ENCODE measurements at regions not wholly inside any gene's neighbourhood (a gene's known extent, or its start where the extent isn't known, plus 50 kb on each side); places are given as distances from the start of the nearest gene placed in this dataset.

- no peaks in the 10 kb centered on the region for H3K27me3 ChIP-seq
- no peaks in the 10 kb centered on the region for H3K9me3 ChIP-seq (ENCODE audit: low read depth)
- no peak overlapping the region for H3K4me3 ChIP-seq
- no peak for DNase-seq (ENCODE audit: low spot score)
- no peaks in the 10 kb centered on the region for H4K20me1 ChIP-seq (ENCODE audit: insufficient read depth, poor library complexity, severe bottlenecking)
- no peak overlapping the region for H3K27ac ChIP-seq
- TF ChIP-seq EZH2 (IDR thresholded peaks at IDR 0.05; ENCODE audit: borderline replicate concordance): no peak
- TF ChIP-seq EZH2phosphoT487 (IDR thresholded peaks at IDR 0.05; ENCODE audit: low read depth, severe bottlenecking, unreplicated experiment): no peak
- TF ChIP-seq CTCF (IDR thresholded peaks at IDR 0.05; ENCODE audit: poor library complexity): no peak
- H3K9me2 ChIP-seq (replicated peaks; ENCODE audit: insufficient read depth): no peaks in the 10 kb centered on the region
- H3K4me1 ChIP-seq (ENCODE audit: insufficient read depth): peaks cover 2% of the 10 kb centered on the region
- no peak overlapping the region for H3K4me2 ChIP-seq
- H2AFZ ChIP-seq: no peak overlapping the region
- H3K79me2 ChIP-seq: no peaks in the 10 kb centered on the region
- WGBS (ENCODE audit: low lambda C conversion rate, missing lambda C conversion rate): 92% methylated on average over 7 of the region's 7 CpGs
- H3K36me3 ChIP-seq (replicated peaks; ENCODE audit: insufficient read depth, low read depth): no peaks in the 10 kb centered on the region
These were observed 54.1 kb upstream of the FOXQ1 start for GRCh38 chr6:1257778-1258177.

- H3K36me3 ChIP-seq (replicated peaks; ENCODE audit: insufficient read depth, low read depth): no peaks in the 10 kb centered on the region
- no peak overlapping the region for H3K4me2 ChIP-seq
- no peaks in the 10 kb centered on the region for H3K9me2 ChIP-seq (replicated peaks; ENCODE audit: insufficient read depth)
- TF ChIP-seq EZH2phosphoT487 (IDR thresholded peaks at IDR 0.05; ENCODE audit: low read depth, severe bottlenecking, unreplicated experiment) (no peak), EZH2 (IDR thresholded peaks at IDR 0.05; ENCODE audit: borderline replicate concordance) (no peak), CTCF (IDR thresholded peaks at IDR 0.05; ENCODE audit: poor library complexity) (no peak)
- peaks cover 9% of the 10 kb centered on the region for H3K4me1 ChIP-seq (ENCODE audit: insufficient read depth)
- WGBS (ENCODE audit: low lambda C conversion rate, missing lambda C conversion rate): 96% methylated on average over 8 of the region's 8 CpGs
- DNase-seq (ENCODE audit: low spot score): no peak
- H3K9me3 ChIP-seq (ENCODE audit: low read depth): no peaks in the 10 kb centered on the region
- H4K20me1 ChIP-seq (ENCODE audit: insufficient read depth, poor library complexity, severe bottlenecking): no peaks in the 10 kb centered on the region
- H3K27ac ChIP-seq: no peak overlapping the region
- H3K79me2 ChIP-seq: no peaks in the 10 kb centered on the region
- H3K4me3 ChIP-seq: no peak overlapping the region
- no peak overlapping the region for H2AFZ ChIP-seq
- H3K27me3 ChIP-seq: no peaks in the 10 kb centered on the region
These were observed 55.4 kb upstream of the FOXQ1 start for GRCh38 chr6:1256435-1257008.

DNA sequence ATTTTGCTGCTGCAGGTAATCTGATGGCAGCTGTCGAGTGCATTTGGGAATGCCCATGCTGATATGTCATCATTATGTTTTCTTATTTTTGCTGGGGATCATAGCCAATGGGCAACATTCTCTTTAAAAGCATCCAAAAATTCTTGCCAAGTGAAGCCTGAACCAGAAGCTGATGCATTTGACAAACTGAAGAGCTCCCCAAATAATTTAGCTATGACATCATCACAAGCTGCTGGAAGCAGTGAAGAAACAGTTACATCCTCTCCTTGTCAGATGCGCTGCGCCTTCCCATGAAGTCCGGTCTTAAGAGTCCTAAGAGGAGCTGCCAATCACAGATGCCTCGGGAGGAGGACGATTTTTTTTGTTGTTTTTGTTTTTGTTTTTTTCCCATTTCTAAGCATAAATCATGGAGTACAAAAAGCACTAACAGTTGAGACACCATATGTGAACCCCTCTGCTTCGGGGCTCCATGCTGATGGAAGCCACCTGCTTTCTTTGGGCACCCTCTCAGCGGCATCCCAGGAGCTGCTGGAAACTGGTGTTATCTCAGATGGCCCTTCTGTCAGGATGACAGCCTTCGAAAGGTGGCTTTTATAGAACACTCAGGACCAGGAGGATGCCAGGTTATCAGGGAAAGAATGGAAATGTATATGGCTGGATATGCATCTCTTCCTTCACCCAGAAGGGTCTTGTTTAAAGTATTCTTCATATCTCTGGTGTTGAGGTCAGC lies 56.1 kb upstream of the FOXQ1 start:
- DNase-seq (ENCODE audit: low spot score): no peak

More for the DNA sequence above, 56.1 kb upstream of the FOXQ1 start:
- no peak overlapping the region for H3K4me2 ChIP-seq
- no peaks in the 10 kb centered on the region for H4K20me1 ChIP-seq (ENCODE audit: insufficient read depth, poor library complexity, severe bottlenecking)
- no peaks in the 10 kb centered on the region for H3K9me3 ChIP-seq (ENCODE audit: low read depth)
- H3K27ac ChIP-seq: no peak overlapping the region
- H3K79me2 ChIP-seq: no peaks in the 10 kb centered on the region
- no peak for TF ChIP-seq EZH2 (IDR thresholded peaks at IDR 0.05; ENCODE audit: borderline replicate concordance)
- no peak for TF ChIP-seq EZH2phosphoT487 (IDR thresholded peaks at IDR 0.05; ENCODE audit: low read depth, severe bottlenecking, unreplicated experiment)
- TF ChIP-seq CTCF (IDR thresholded peaks at IDR 0.05; ENCODE audit: poor library complexity): no peak
- H3K4me1 ChIP-seq (ENCODE audit: insufficient read depth): peaks cover 17% of the 10 kb centered on the region
- no peak overlapping the region for H2AFZ ChIP-seq
- no peak overlapping the region for H3K4me3 ChIP-seq
- no peaks in the 10 kb centered on the region for H3K27me3 ChIP-seq
- 87% methylated on average over 9 of the region's 9 CpGs for WGBS (ENCODE audit: low lambda C conversion rate, missing lambda C conversion rate)
- no peaks in the 10 kb centered on the region for H3K9me2 ChIP-seq (replicated peaks; ENCODE audit: insufficient read depth)
- H3K36me3 ChIP-seq (replicated peaks; ENCODE audit: insufficient read depth, low read depth): no peaks in the 10 kb centered on the region

All from hepatocyte (in vitro differentiated cells).